Activated CD4-positive, alpha-beta T cell treated with anti-CD3 and anti-CD28 coated beads for 48 hours (primary cell): ENCODE measurements at regions not wholly inside any gene's neighbourhood (a gene's known extent, or its start where the extent isn't known, plus 50 kb on each side); places are given as distances from the start of the nearest gene placed in this dataset.

Source experiments
- DNase-seq: peaks from one replicate; pipeline ENCODE4 v3.0.0-alpha.2; 2020

DNA sequence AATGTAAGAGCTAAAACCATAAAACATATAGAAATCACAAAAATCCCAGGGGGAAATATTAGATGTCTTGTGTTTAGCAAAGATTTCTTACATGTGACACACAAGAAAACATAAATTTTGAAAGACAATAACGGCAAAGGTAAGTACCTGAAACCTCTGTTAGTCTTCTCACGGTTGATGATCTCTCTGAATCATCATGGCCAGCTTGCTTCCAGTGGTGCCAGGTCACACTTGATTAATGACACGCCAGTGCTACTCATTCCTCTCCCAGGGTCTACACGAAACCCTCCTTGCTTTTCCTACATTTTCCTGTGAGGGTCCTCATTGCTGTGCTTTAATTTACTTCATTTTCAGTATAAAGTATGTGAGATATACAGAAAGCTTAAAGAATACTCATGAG is 114.4 kb upstream of the PARP11 start:
- no peak for DNase-seq

DNA sequence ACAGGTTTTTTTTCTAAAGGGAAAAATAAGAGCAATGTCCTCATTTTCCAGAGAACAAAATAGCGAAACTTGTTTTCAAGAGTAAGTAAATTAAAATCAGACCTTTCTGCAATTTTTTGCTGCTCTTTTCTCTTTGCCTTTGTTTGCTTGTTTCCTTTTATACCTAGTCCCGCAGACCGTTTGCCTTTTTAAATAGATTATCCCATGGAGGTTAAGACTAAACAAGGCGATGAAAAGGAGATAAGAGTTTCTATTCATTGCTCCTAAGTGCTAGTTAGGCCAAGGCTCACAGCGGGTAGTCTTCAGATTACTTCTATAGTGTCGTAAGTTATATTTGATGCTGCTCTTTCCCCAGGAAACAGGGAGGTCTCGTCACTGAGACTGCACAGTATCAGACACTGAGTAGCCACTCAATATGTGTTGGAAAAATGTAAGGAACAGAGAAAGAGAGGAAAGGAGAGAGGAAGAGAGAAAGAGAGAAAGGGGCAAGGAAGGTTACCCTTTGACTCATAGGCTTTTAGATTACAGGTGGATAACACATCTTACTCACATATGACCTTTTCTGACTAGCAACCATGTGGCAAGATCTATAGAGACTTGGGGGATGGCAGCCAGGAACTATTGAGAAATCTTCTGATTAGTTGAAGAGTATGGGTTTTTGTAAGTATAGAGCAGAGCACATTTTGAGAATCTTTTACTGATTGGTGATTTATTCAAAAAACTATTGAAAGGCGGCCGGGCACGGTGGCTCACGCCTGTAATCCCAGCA is 107.5 kb upstream of the PARP11 start:
- DNase-seq: peak; percentile 31

- DNase-seq: no peak
Measured at GRCh38 chr12:3977621-3978020, 104.4 kb upstream of the PARP11 start.

GRCh38 chr12:3976351-3976938 is 103.2 kb upstream of the PARP11 start:
- DNase-seq: peak; percentile 51

DNA sequence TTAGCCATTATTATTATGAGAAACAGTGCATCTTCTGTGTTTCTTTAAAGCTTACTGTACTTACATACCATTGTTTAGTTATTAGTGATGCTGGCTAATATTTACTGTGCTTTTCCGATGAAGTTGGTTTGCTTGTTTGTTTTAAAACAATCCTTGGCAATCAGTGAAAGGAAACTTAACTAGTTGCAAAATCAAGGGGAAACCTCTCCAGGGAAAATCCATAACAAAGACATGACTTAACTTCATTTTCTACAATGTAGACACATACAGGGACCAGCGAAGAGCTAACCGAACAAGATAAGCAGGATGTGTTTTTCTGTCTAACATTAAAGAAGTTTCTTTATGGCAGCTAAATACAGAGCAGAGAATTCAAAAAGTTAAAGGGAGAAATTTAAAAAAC is 102.5 kb upstream of the PARP11 start:
- DNase-seq: no peak

DNA sequence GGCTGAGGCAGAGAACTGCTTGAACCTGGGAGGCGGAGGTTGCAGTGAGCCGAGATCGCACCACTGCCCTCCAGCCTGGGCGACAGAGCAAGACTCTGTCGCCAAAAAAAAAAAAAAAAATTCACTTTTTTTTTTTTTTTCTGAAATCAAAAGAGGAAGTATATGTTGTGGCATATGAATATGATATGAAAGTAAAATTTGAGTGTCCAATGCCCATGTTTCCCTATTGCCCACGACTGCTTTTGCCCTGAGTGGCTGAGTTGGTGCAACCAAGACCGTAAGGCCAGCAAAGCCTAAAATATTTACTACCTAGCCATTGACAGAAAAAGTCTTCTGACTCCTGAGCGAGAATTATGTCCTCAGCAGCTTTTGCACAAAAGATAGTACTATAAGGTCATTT is 101.7 kb upstream of the PARP11 start:
- DNase-seq: no peak

GRCh38 chr12:3973973-3974644 is 100.9 kb upstream of the PARP11 start:
- DNase-seq: no peak

GRCh38 chr12:3973269-3973884 is 100.2 kb upstream of the PARP11 start:
- no peak for DNase-seq

GRCh38 chr12:3972576-3972975 is 99.4 kb upstream of the PARP11 start:
- no peak for DNase-seq

DNA sequence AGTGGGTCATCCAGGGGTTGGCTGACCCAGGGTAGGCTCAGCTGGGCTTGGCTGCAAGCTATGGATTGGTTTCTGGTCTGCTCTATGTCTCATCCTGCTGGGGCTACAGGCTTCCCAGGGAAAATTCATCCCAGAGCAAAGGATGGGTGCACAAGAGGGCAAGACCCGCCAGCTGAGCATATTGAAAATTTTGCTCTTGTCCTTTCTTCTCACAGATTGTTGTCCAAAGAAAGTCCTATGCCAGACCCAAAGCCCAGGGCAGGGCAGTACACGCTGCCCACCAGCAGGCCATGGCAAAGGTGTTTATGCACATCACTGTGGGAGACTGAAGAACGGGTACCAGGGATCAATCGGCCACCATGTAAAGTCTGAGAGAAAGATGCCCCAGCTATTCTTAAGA is 95.3 kb upstream of the PARP11 start:
- no peak for DNase-seq

DNA sequence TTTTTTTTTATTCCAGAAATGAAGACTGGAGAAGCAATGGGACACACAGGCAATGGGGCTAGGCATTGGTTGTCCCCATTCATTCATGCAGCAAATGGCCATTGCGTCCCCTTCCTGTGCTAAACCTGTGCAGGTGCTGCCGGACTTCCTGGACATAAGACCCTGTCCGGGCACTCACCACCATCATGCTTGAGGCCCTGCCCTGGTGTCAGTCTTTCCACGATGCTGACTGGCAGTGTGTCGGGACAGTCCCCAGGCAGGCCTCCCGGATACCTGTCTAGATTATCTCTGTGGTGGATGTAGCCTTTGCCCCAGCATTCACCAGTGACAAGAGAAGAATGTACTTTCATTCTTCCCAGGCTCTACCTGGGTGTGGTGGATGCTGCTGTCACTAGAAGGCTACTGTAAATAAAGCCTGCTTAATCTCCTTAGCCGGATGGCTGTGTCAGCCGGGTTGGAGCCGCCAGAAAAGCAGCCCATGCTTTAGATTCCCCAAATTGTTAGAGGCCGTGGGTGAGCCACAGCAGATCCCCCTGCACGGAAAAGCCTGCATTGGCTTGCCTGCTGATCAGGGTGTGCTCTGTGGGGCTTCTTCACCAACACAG is 94.5 kb upstream of the PARP11 start:
- DNase-seq: no peak

DNA sequence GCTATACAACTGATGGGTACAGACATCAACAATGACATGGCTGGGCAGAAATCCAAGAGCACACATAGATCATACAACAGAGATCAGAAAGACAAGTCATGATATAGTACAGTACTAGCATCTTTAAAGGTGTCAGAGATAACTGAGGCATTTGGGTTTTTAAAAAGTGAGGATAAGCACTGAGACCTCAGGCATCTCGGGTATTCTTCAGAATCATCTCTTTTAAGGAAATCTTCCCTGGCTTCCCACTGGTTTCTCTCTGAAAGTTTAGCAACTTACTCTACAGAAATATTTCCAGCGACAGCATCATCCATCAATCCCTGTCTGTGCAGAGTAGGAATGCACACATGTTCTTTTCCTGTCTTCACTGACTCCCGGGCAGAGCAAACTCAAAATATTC is 93.2 kb upstream of the PARP11 start:
- DNase-seq: no peak

- DNase-seq: no peak
Measured at GRCh38 chr12:3965046-3965445, 91.8 kb upstream of the PARP11 start.

DNA sequence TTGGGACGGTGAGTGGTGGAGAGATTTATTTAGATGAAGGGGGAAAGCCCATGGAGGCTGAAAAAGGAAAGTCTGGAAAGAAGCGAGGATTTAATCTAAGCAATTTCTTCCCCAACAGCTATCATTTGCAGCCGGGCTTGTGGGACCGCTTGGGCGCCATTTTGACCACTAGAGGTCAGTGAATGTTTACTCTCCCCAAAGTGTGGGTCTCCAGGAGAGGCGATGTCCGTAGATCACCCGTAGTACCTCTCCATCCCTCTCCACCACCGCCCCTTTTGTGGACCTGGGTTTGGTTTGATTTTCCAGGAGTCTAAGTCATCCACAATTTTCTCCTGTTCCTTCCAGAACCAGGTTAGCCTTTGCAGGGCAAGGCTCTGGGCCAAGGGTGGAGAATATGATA is 91.2 kb upstream of the PARP11 start:
- no peak for DNase-seq

GRCh38 chr12:3962631-3963483 is 89.7 kb upstream of the PARP11 start:
- DNase-seq: peak; percentile 71

- no peak for DNase-seq
Measured at GRCh38 chr12:3961591-3961990, 88.4 kb upstream of the PARP11 start.

DNA sequence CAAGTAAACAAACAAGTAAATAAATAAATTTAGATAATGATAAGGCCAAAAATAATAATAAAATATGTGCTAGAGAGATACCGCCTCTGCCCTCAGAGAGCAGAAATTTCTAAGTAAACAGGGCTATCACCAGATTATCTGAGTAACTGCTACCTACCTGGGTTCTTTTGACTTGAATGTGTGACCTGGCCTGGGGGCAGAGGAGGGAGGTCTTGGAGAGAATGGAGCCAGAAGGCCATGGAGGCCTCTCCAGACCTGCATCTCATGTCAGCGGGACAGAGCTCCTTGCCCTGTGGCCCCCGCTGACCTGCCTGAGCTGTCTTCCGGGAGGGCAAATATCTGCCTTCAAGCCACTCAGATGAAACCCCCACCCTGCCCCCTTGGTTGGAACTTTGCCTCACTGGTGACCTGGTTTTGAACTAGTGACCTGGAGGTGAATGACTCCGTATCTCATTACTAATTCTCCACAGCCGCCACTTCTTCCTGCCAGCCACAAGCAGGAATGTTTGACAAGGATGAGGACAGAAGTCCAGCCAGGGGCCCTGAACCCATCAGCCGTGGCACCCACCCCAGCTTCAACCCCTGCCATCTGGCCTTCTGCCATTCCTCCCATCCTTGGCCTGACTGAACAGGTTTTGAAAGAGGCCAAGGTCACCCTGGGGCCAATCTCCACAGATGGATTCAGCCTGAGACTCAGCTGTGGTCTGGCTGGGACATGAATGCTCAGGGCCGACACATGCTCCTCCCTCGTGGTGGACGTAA is 86.8 kb upstream of the PARP11 start:
- no peak for DNase-seq

DNA sequence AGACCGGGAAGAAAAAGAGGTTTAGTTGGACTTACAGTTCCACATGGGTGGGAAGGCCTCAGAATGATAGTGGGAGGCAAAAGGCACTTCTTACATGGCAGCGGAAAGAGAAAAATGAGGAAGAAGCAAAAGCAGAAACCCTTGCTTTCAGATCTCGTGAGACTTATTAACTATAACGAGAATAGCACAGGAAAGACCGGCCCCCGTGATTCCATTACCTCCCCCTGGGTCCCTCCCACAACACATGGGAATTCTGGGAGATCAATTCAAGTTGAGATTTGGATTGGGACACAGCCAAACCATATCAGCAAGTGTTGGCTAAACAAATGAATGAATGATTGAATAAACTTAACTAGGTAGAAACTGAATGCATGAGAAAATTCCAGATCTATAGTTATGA is 85.3 kb upstream of the PARP11 start:
- no peak for DNase-seq

- DNase-seq: no peak
Measured at GRCh38 chr12:3951380-3952135, 78.4 kb upstream of the PARP11 start.

DNA sequence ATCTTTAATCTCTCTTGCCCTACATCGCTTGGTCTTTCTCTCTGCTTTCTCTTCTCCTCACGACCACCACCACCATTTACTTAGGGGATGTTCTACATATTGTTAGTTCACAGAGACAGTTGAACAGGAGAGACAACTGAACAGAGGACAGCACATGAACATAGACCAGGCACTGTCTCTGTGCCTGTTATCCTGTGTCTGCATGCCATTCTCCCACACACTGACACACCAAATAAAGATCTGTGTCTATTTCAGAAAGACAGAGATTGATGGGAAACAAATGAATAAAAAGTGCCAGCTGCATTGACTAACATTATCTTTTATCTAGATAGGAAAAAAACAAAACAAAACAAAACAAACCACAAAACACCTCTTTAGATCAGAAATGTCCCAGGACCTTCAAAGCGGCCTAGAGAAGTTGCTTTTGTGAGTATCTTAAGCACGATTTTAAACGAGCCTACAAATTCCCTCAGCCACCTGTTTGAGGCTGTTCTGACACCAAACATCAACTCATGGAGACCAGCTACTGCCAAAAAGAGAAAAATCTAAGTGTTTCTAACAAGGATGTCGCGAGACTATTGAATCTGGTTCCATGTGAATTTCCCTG is 77.6 kb upstream of the PARP11 start:
- DNase-seq: no peak
